ENCODE measurements at regions not wholly inside any gene's neighbourhood (a gene's known extent, or its start where the extent isn't known, plus 50 kb on each side); places are given as distances from the start of the nearest gene placed in this dataset.

DNA sequence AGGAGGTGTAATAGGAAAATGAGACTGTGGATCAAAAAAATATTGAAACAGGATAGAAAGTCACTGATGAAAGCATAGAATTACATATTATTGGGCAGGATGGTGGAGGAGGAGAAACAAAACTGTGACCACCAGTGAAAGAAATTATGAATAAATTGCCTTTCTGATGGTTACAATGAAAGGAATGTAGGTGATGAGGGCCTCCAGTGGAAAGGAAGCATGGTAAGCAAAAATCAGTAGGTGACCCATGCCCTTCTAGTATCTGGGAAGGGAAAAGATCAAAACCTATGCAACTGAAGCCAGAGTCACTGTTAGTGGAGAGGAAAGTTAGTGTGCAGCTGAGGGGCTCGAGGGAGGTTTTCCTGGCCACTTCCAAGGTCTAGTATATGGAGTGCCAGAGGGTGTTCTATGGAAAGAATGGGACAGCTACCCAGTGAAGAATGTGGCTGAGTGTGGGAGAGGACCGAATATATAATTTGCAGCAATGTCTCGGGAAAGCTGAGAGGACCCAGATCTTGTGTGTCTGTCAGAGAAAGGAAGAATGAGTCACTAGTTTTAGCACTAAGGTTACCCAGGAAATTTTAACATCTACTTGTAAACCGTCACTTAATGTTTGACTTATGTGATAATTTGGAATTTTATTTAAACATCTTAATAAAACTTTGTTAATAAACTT is 146.2 kb downstream of the NFKBIZ start:
- WGBS, 5 donors: 49 to 71% (median 62%) methylated on average over 4 of the region's 4 CpGs
- H3K27me3 ChIP-seq (replicated peaks in 1 of 7): no peaks in the 10 kb centered on the region
- intact Hi-C loops (cut with DNase I; ENCODE audit: low total_unique reads): no loop called here

DNA sequence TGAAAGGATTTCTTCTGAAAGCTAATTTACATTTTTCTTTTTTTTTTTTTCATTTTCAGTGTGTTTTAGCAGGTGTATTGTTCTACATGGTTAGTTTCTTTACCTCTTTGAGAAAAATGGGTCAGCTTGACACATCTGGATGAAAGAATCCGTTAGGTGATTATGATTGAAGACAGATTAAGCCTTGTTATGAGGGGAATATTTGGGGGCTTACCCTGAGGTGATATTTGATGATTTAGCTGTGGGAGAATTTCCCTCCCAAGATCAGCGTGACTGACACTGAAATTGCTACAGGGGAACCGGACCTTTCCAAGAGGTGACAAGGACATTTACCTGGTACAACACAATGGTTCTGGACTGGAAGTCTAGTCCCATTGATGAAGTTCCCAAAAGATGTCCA is 147.5 kb downstream of the NFKBIZ start:
- Histone ChIP-seq H3K27me3 (replicated peaks in 1 of 7) (no peaks in the 10 kb centered on the region), H3K4me3 (no peak overlapping the region), H3K27ac (no peak overlapping the region), H3K4me1 (peaks cover 0 to 19% (median 0%) of the 10 kb centered on the region in 6 donors), H3K36me3 (no peaks in the 10 kb centered on the region), H3K9me3 (no peaks in the 10 kb centered on the region)
- TF ChIP-seq POLR2A (IDR thresholded peaks at IDR 0.05) (no peak), POLR2AphosphoS5 (IDR thresholded peaks at IDR 0.05) (no peak), CTCF (IDR thresholded peaks at IDR 0.05 in 8 of 11, conservative IDR thresholded peaks at IDR 0.05 in 3 of 11) (no peak)
- WGBS, 5 donors: 75 to 89% (median 85%) methylated on average over 3 of the region's 3 CpGs
- intact Hi-C loops (cut with DNase I; ENCODE audit: low total_unique reads): no loop called here
- no peak for DNase-seq

More for the DNA sequence above, 146.2 kb downstream of the NFKBIZ start:
- H3K9me3 ChIP-seq: no peaks in the 10 kb centered on the region
- H3K36me3 ChIP-seq: no peaks in the 10 kb centered on the region
- H3K4me3 ChIP-seq: no peak overlapping the region
- no peak for TF ChIP-seq POLR2A (IDR thresholded peaks at IDR 0.05)
- no peak for TF ChIP-seq POLR2AphosphoS5 (IDR thresholded peaks at IDR 0.05)
- TF ChIP-seq CTCF (IDR thresholded peaks at IDR 0.05 in 8 of 11, conservative IDR thresholded peaks at IDR 0.05 in 3 of 11): no peak
- H3K4me1 ChIP-seq: peaks cover 0 to 19% (median 0%) of the 10 kb centered on the region in 6 donors
- DNase-seq: no peak
- H3K27ac ChIP-seq: no peak overlapping the region

DNA sequence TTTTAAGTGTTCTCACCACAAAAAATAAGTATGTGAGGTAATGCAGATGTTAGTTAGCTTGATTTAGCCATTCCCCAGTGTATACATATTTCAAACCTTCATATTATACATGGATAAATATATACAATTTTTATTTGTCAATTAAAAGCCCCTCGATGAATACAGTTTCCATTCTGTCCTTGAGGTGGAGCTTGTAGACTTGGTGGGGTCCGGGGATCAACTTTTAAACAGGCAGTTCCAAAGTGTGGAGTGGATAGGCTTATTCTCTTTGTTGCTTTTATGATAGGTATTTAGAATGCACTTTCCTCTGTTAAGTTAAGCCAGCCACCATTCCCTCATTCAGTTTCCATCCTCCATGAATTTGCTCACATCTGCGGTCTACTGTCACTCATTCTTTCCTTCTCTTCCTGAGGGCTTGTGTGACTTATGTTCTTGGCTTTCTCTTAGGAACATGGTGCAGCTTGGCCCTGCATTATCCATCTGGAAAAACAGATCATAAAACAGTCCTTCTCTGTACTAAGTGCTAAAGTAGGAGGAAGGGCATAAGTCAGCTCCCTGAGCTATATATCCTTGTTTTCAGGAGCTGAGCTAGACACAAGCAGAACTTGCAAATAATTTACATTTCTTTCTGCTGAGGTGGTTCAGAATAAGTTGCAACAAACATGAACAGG is 149.1 kb downstream of the NFKBIZ start:
- Histone ChIP-seq H3K4me1 (peaks cover 0 to 19% (median 0%) of the 10 kb centered on the region in 6 donors), H3K9me3 (no peaks in the 10 kb centered on the region), H3K4me3 (no peak overlapping the region), H3K36me3 (no peaks in the 10 kb centered on the region), H3K27ac (no peak overlapping the region), H3K27me3 (replicated peaks in 1 of 7) (no peaks in the 10 kb centered on the region)
- no peak for DNase-seq
- intact Hi-C loops (cut with DNase I; ENCODE audit: low total_unique reads): no loop called here
- TF ChIP-seq POLR2A (IDR thresholded peaks at IDR 0.05) (no peak), CTCF (IDR thresholded peaks at IDR 0.05 in 8 of 11, conservative IDR thresholded peaks at IDR 0.05 in 3 of 11) (no peak), POLR2AphosphoS5 (IDR thresholded peaks at IDR 0.05) (no peak)
- 85 to 92% (median 90%) methylated on average over 3 of the region's 3 CpGs for WGBS, 5 donors

DNA sequence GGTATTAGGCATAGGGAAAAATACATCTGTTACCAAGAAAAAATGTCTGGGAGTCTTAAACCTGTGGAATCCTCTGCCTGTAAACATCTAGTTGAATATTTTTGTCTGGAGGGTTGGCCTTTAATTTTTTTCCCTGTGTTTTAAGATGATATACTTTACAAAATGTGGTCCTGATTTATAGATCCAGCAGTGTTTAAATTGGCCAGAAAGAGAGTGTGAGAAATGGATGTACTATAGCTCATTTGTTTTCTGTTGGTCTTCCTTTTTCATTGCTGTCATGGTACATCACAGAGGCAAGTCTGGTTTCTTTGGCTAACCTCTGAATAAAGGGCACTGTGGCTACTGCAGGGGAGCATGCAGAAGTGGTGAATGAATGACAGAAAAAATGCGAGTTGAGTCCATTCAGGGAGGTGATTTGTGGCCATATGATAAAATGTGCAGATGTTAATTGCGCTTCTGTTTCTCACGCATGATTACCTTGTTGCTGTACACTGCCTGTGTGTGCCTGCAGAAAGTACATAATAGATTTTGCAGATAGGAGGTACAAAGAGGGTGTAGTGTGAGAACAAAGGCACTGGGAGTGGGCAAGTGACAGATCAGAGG is 150.0 kb downstream of the NFKBIZ start:
- Histone ChIP-seq H3K4me3 (no peak overlapping the region), H3K36me3 (no peaks in the 10 kb centered on the region), H3K9me3 (no peaks in the 10 kb centered on the region), H3K4me1 (peaks cover 0 to 19% (median 0%) of the 10 kb centered on the region in 6 donors), H3K27me3 (replicated peaks in 1 of 7) (no peaks in the 10 kb centered on the region), H3K27ac (no peak overlapping the region)
- intact Hi-C loops (cut with DNase I; ENCODE audit: low total_unique reads): no loop called here
- WGBS, 5 donors: 79 to 88% (median 86%) methylated on average over 3 of the region's 3 CpGs
- TF ChIP-seq CTCF (IDR thresholded peaks at IDR 0.05 in 8 of 11, conservative IDR thresholded peaks at IDR 0.05 in 3 of 11) (no peak), POLR2AphosphoS5 (IDR thresholded peaks at IDR 0.05) (no peak), POLR2A (IDR thresholded peaks at IDR 0.05) (no peak)
- DNase-seq: no peak

Measured in spleen (tissue), 11 donors.